Mesendoderm (in vitro differentiated cells): ENCODE measurements at regions not wholly inside any gene's neighbourhood (a gene's known extent, or its start where the extent isn't known, plus 50 kb on each side); places are given as distances from the start of the nearest gene placed in this dataset.

ENCODE experiments used
- DNase-seq: peaks from one replicate; pipeline ENCODE4 v3.0.0; 2013
- H2AK5ac ChIP-seq: 2 replicates; pipeline ENCODE4 v1.6.1; 2013; ENCODE audit warnings: low read length, inconsistent platforms
- H2BK120ac ChIP-seq: 2 replicates; pipeline ENCODE4 v1.6.1; 2013; ENCODE audit warnings: low read depth, mild to moderate bottlenecking, low read length, moderate library complexity, mixed read lengths
- H2BK15ac ChIP-seq: replicated peaks from 2 replicates; pipeline ENCODE4 v1.6.1; 2013; ENCODE audit warnings: low read depth, mild to moderate bottlenecking, moderate library complexity
- H2BK5ac ChIP-seq: 2 replicates; pipeline ENCODE4 v1.6.1; 2013; ENCODE audit warnings: low read length, inconsistent platforms
- H3K18ac ChIP-seq: 2 replicates; pipeline ENCODE4 v1.6.1; 2013; ENCODE audit warnings: mild to moderate bottlenecking, low read length, mixed read lengths
- H3K23ac ChIP-seq: one replicate; pipeline ENCODE4 v1.6.1; 2013; ENCODE audit warnings: low read length
- H3K27ac ChIP-seq: 2 replicates; pipeline ENCODE4 v1.5.1; 2013; ENCODE audit warnings: low read depth, mild to moderate bottlenecking, inconsistent platforms, low read length, moderate library complexity
- H3K27me3 ChIP-seq: 2 replicates; pipeline ENCODE4 v1.6.1; 2013; ENCODE audit warnings: low read length, control low read depth, mild to moderate bottlenecking, inconsistent platforms; ENCODE audit not compliant: insufficient read depth, poor library complexity
- H3K36me3 ChIP-seq: 2 replicates; pipeline ENCODE4 v1.6.1; 2013; ENCODE audit warnings: low read length, inconsistent platforms; ENCODE audit not compliant: control insufficient read depth, insufficient read depth
- H3K4ac ChIP-seq: one replicate; pipeline ENCODE4 v1.6.1; 2013; ENCODE audit warnings: low read depth, mild to moderate bottlenecking, low read length, moderate library complexity
- H3K4me1 ChIP-seq: 2 replicates; pipeline ENCODE4 v1.6.1; 2013; ENCODE audit warnings: low read depth, low read length, inconsistent platforms; ENCODE audit not compliant: control insufficient read depth
- H3K4me2 ChIP-seq: 2 replicates; pipeline ENCODE4 v1.6.1; 2013; ENCODE audit warnings: low read length
- H3K4me3 ChIP-seq: 2 replicates; pipeline ENCODE4 v1.5.1; 2013; ENCODE audit warnings: mild to moderate bottlenecking, low read length
- H3K56ac ChIP-seq: one replicate; pipeline ENCODE4 v1.6.1; 2013; ENCODE audit warnings: low read length
- H3K79me1 ChIP-seq: 2 replicates; pipeline ENCODE4 v1.6.1; 2013; ENCODE audit warnings: low read length, inconsistent platforms
- H3K79me2 ChIP-seq: 2 replicates; pipeline ENCODE4 v1.6.1; 2013; ENCODE audit warnings: mild to moderate bottlenecking, low read length; ENCODE audit not compliant: control insufficient read depth, insufficient read depth
- H3K9ac ChIP-seq: 2 replicates; pipeline ENCODE4 v1.6.1; 2013; ENCODE audit warnings: low read length, inconsistent platforms
- H4K5ac ChIP-seq: one replicate; pipeline ENCODE4 v1.6.1; 2013; ENCODE audit warnings: low read length
- H4K8ac ChIP-seq: one replicate; pipeline ENCODE4 v1.6.1; 2013; ENCODE audit warnings: low read depth, mild to moderate bottlenecking, control low read depth, low read length, moderate library complexity
- WGBS: extraction: QIAGEN DNeasy Blood & Tissue Kit; methylation state at CpG from one replicate; pipeline ENCODE4 v1.1.7; 2013; ENCODE audit warnings: low lambda C conversion rate, missing lambda C conversion rate; ENCODE audit not compliant: insufficient coverage; ENCODE audit errors: extremely low coverage; 5-methylcytosine and 5-hydroxymethylcytosine counted together

GRCh38 chr20:53871541-53871940, 198.9 kb downstream of the BCAS1 start:
- Histone ChIP-seq H4K8ac (no peak overlapping the region), H2BK15ac (no peak overlapping the region), H3K18ac (no peak overlapping the region), H3K23ac (no peak overlapping the region), H3K79me2 (no peaks in the 10 kb centered on the region), H3K36me3 (no peaks in the 10 kb centered on the region), H3K4me1 (peaks cover 11% of the 10 kb centered on the region), H3K4me3 (no peak overlapping the region), H2BK120ac (no peak overlapping the region), H4K5ac (no peak overlapping the region), H2AK5ac (no peak overlapping the region), H3K27me3 (no peaks in the 10 kb centered on the region), H3K4ac (no peak overlapping the region), H3K4me2 (no peak overlapping the region), H2BK5ac (no peak overlapping the region), H3K79me1 (no peaks in the 10 kb centered on the region), H3K9ac (no peak overlapping the region), H3K56ac (no peak overlapping the region), H3K27ac (no peak overlapping the region)
- 100% methylated on average over 1 of the region's 3 CpGs for WGBS
- no peak for DNase-seq

- H3K23ac ChIP-seq: no peak overlapping the region
- H3K4me2 ChIP-seq: no peak overlapping the region
- no peaks in the 10 kb centered on the region for H3K36me3 ChIP-seq
- no peaks in the 10 kb centered on the region for H3K79me2 ChIP-seq
- H3K18ac ChIP-seq: peak overlapping the region; percentile 51
- DNase-seq: peak; percentile 55
- no peaks in the 10 kb centered on the region for H3K79me1 ChIP-seq
- no peak overlapping the region for H4K5ac ChIP-seq
- no peak overlapping the region for H3K9ac ChIP-seq
- no peak overlapping the region for H3K27ac ChIP-seq
- no CpG with 5 or more reads among the region's 9 CpGs for WGBS
- H3K4me3 ChIP-seq: no peak overlapping the region
- no peak overlapping the region for H3K4ac ChIP-seq
- no peak overlapping the region for H4K8ac ChIP-seq
- no peak overlapping the region for H2BK120ac ChIP-seq
- H3K56ac ChIP-seq: no peak overlapping the region
- peaks cover 10% of the 10 kb centered on the region for H3K4me1 ChIP-seq
- H2BK15ac ChIP-seq: peak overlapping the region; percentile 36
- no peaks in the 10 kb centered on the region for H3K27me3 ChIP-seq
- H2AK5ac ChIP-seq: no peak overlapping the region
- H2BK5ac ChIP-seq: no peak overlapping the region
Measured at GRCh38 chr20:53870426-53871315, 199.7 kb downstream of the BCAS1 start.

DNA sequence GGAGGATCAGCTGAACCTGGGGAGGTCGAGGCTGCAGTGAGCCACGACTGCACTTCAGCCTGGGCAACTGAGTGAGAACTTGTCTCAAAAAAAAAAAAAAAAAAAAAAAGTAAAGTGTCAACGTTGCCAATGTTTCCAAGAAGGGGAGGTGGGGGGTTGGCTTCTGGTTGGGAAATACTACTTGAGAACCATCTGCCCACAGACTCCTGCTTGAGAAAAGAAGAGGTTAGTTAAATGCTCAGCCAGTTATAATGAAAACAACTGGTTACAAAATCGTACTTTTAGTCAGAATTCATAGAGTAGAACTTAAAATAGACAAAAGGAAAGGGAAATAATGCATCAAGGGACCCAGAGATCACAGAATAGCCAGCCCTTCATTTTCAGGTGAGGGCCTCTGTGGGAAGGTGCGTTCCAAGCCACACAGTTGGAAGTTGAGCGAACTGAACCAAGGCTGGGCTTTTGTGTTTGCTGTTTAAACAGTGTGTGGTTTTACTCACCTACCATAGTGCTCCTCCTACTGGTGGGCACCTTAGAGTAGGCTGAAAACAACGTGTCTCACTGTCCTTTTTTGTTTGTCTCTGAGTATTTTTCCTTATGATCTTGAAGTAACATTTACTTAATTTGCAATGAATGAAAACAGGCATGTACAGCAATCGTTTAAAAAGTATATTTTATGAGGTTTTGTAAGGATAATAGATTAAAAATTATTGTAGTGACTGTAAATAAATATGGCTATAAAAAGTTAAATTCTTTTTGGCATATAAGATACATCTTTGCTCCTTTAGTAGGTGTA, 200.7 kb downstream of the BCAS1 start:
- H3K4ac ChIP-seq: peak overlapping the region; percentile 68
- no peak overlapping the region for H3K56ac ChIP-seq
- H3K4me2 ChIP-seq: no peak overlapping the region
- H2AK5ac ChIP-seq: no peak overlapping the region
- no peak overlapping the region for H3K23ac ChIP-seq
- H2BK120ac ChIP-seq: peak overlapping the region; percentile 82
- H3K27ac ChIP-seq: no peak overlapping the region
- H2BK15ac ChIP-seq: no peak overlapping the region
- no peak overlapping the region for H3K9ac ChIP-seq
- H3K79me1 ChIP-seq: no peaks in the 10 kb centered on the region
- 94% methylated on average over 1 of the region's 8 CpGs for WGBS
- H3K18ac ChIP-seq: no peak overlapping the region
- H3K4me3 ChIP-seq: no peak overlapping the region
- H3K36me3 ChIP-seq: no peaks in the 10 kb centered on the region
- H4K8ac ChIP-seq: no peak overlapping the region
- H3K79me2 ChIP-seq: no peaks in the 10 kb centered on the region
- no peak overlapping the region for H4K5ac ChIP-seq
- H2BK5ac ChIP-seq: no peak overlapping the region
- DNase-seq: peak; percentile 91
- peaks cover 10% of the 10 kb centered on the region for H3K4me1 ChIP-seq
- H3K27me3 ChIP-seq: no peaks in the 10 kb centered on the region

DNA sequence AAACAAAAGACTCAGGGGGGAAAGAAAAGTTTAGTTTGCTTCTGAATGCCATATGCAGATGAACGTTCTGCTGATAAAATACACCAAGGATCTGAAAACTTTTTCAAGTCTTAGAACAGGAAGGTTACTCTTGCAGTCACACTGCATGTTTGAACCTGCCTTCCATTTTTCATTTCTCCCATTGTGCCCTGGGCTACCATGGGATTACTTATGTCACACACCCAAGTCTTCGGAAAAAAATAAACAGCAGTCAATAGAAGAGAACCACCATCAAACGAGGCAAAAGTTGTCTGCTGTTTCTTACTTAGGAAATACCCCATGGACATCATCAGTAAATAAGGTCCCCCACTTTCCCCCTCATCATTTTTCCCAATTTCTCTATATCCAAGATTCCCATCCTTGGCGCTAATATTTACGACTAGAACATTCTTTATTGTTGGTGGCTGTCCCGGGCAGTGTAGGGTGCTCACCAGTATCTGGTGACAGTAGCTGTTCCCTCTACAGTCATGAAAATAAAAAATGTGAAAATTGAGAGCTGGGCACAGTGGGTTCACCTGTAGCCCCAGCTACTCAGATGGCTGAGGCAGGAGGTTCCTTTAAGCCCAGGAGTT, 202.5 kb downstream of the BCAS1 start:
- Histone ChIP-seq H3K4me1 (peaks cover 7% of the 10 kb centered on the region), H4K8ac (no peak overlapping the region), H3K27ac (peak overlapping the region; percentile 86), H3K4me3 (no peak overlapping the region), H2BK5ac (peak overlapping the region; percentile 70), H4K5ac (no peak overlapping the region), H3K9ac (peak overlapping the region; percentile 45), H3K79me1 (no peaks in the 10 kb centered on the region), H3K27me3 (no peaks in the 10 kb centered on the region), H3K18ac (peak overlapping the region; percentile 92), H2AK5ac (peak overlapping the region; percentile 92), H3K56ac (peak overlapping the region; percentile 82), H3K23ac (peak overlapping the region; percentile 45), H3K79me2 (no peaks in the 10 kb centered on the region), H2BK120ac (peak overlapping the region; percentile 45), H3K4ac (no peak overlapping the region), H3K36me3 (no peaks in the 10 kb centered on the region), H3K4me2 (no peak overlapping the region), H2BK15ac (peak overlapping the region; percentile 97)
- no peak for DNase-seq
- WGBS: no CpG with 5 or more reads among the region's 6 CpGs

- Histone ChIP-seq H3K4me3 (no peak overlapping the region), H3K4me1 (peaks cover 7% of the 10 kb centered on the region), H3K18ac (peak overlapping the region; percentile 53)
Measured at GRCh38 chr20:53866794-53867740, 203.3 kb downstream of the BCAS1 start.

More at GRCh38 chr20:53866794-53867740, 203.3 kb downstream of the BCAS1 start:
- peak; percentile 71 for DNase-seq
- no peak overlapping the region for H4K5ac ChIP-seq
- peak overlapping the region; percentile 82 for H3K56ac ChIP-seq
- no peaks in the 10 kb centered on the region for H3K36me3 ChIP-seq
- no peak overlapping the region for H2AK5ac ChIP-seq
- H2BK5ac ChIP-seq: peak overlapping the region; percentile 70
- H3K23ac ChIP-seq: no peak overlapping the region
- H4K8ac ChIP-seq: no peak overlapping the region
- H3K4ac ChIP-seq: peak overlapping the region; percentile 94
- peak overlapping the region; percentile 28 for H2BK15ac ChIP-seq
- H3K4me2 ChIP-seq: no peak overlapping the region
- H3K79me1 ChIP-seq: no peaks in the 10 kb centered on the region
- WGBS: no CpG with 5 or more reads among the region's 11 CpGs
- no peaks in the 10 kb centered on the region for H3K79me2 ChIP-seq
- peak overlapping the region; percentile 33 for H3K9ac ChIP-seq
- H3K27ac ChIP-seq: peak overlapping the region; percentile 86
- peak overlapping the region; percentile 45 for H2BK120ac ChIP-seq
- H3K27me3 ChIP-seq: no peaks in the 10 kb centered on the region
